Peyer's patch (tissue), 4 donors: ENCODE measurements at regions not wholly inside any gene's neighbourhood (a gene's known extent, or its start where the extent isn't known, plus 50 kb on each side); places are given as distances from the start of the nearest gene placed in this dataset.

ENCODE experiments used
- POLR2A ChIP-seq, 2 donors: fragments of 450-650 bp; IDR thresholded peaks; one replicate each; pipeline ENCODE4 v1.5.1; 2017; ENCODE audit warnings: antibody characterized with exemption in 2 of 2, mild to moderate bottlenecking in 2 of 2, moderate library complexity in 2 of 2
- TF ChIP-seq, protein P1 (sequence below), 6 experiments: fragments of 450-650 bp in 4 of 6; fragments of 200-600 bp in 2 of 6; sonication (generic) in 1 of 6; IDR thresholded peaks; one replicate each; pipeline ENCODE4 v1.5.1; 2017 to 2019; ENCODE audit warnings: antibody characterized with exemption in 6 of 6, mild to moderate bottlenecking in 3 of 6, moderate library complexity in 1 of 6

DNA sequence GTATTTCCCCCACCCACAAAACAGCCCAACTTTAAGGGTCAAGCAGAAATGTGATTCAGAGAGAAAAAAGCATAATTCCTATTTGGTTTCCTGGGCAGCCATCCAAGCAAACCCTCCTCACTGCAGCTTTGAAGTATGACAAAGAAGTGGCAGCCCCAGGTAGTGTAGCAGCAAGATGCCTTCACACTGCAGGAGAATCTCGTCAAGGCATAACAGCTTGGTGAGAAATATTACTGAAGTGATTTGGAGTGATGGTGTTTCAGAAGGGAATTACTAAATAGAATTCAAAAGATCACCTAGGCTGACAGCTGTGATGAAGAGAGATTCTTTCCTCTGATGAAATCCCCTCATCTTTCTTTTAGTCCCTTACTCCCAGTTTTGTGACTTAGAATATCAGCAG lies 173.9 kb downstream of the PYDC2 start:
- TF ChIP-seq, protein P1, sequence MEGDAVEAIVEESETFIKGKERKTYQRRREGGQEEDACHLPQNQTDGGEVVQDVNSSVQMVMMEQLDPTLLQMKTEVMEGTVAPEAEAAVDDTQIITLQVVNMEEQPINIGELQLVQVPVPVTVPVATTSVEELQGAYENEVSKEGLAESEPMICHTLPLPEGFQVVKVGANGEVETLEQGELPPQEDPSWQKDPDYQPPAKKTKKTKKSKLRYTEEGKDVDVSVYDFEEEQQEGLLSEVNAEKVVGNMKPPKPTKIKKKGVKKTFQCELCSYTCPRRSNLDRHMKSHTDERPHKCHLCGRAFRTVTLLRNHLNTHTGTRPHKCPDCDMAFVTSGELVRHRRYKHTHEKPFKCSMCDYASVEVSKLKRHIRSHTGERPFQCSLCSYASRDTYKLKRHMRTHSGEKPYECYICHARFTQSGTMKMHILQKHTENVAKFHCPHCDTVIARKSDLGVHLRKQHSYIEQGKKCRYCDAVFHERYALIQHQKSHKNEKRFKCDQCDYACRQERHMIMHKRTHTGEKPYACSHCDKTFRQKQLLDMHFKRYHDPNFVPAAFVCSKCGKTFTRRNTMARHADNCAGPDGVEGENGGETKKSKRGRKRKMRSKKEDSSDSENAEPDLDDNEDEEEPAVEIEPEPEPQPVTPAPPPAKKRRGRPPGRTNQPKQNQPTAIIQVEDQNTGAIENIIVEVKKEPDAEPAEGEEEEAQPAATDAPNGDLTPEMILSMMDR (IDR thresholded peaks at IDR 0.05), result no peak
- no peak for TF ChIP-seq POLR2A (IDR thresholded peaks at IDR 0.05)
